Small intestine (tissue), 7 donors: ENCODE measurements at regions not wholly inside any gene's neighbourhood (a gene's known extent, or its start where the extent isn't known, plus 50 kb on each side); places are given as distances from the start of the nearest gene placed in this dataset.
"Not testable (repeated sequence)": the region's sequence is repeated elsewhere in the genome, so short reads cannot be mapped to it uniquely, and the experiment has no call there.

Experiments
- DNase-seq, 2 donors: peaks; one replicate each; pipeline versions ENCODE4 v3.0.0 to v3.0.0-alpha.2; 2013
- FAIRE-seq: peaks from 2 replicates; lab custom pipeline; 2012; peaks lifted over from hg19 to GRCh38; lab: Jason Lieb, UNC
- H3K27ac ChIP-seq, 3 donors: one replicate each; pipeline ENCODE4 v1.5.1; 2013; ENCODE audit warnings: low read length in 2 of 3, mild to moderate bottlenecking in 2 of 3, control low read depth in 1 of 3, inconsistent platforms in 1 of 3, low read depth in 1 of 3, moderate library complexity in 1 of 3
- H3K27me3 ChIP-seq, 3 donors: one replicate each; pipeline ENCODE4 v1.6.1; 2013; ENCODE audit warnings: low read length in 3 of 3, inconsistent platforms in 1 of 3; ENCODE audit not compliant: control insufficient read depth in 3 of 3, insufficient read depth in 3 of 3
- H3K36me3 ChIP-seq, 3 donors: one replicate each; pipeline ENCODE4 v1.6.1; 2013; ENCODE audit warnings: low read length in 3 of 3, inconsistent platforms in 1 of 3, low read depth in 1 of 3, mild to moderate bottlenecking in 1 of 3, moderate library complexity in 1 of 3; ENCODE audit not compliant: control insufficient read depth in 3 of 3, insufficient read depth in 2 of 3
- H3K4me1 ChIP-seq, 3 donors: one replicate each; pipeline ENCODE4 v1.6.1; 2013; ENCODE audit warnings: low read length in 2 of 3, inconsistent platforms in 1 of 3, low read depth in 1 of 3, mild to moderate bottlenecking in 1 of 3, moderate library complexity in 1 of 3; ENCODE audit not compliant: control insufficient read depth in 3 of 3, insufficient read depth in 2 of 3
- H3K4me3 ChIP-seq, 3 donors: one replicate each; pipeline ENCODE4 v1.5.1; 2013; ENCODE audit warnings: low read length in 3 of 3, control low read depth in 1 of 3, inconsistent platforms in 1 of 3, low read depth in 1 of 3, mild to moderate bottlenecking in 1 of 3, moderate library complexity in 1 of 3
- H3K9me3 ChIP-seq, 2 donors: one replicate each; pipeline ENCODE4 v1.6.1; 2013; ENCODE audit warnings: low read depth in 1 of 2, low read length in 1 of 2; ENCODE audit not compliant: control insufficient read depth in 2 of 2, insufficient read depth in 1 of 2
- WGBS, 3 donors: extraction: QIAGEN DNeasy Blood & Tissue Kit; methylation state at CpG; one replicate each; pipeline ENCODE4 v1.1.7; 2013; 5-methylcytosine and 5-hydroxymethylcytosine counted together
- donor health status: healthy with polysubstance abuse.
- donor health status: control.
- donor health status: control.
- donor health status: Bipolar disorder and iron deficiency.
- donor health status: healthy.

DNA sequence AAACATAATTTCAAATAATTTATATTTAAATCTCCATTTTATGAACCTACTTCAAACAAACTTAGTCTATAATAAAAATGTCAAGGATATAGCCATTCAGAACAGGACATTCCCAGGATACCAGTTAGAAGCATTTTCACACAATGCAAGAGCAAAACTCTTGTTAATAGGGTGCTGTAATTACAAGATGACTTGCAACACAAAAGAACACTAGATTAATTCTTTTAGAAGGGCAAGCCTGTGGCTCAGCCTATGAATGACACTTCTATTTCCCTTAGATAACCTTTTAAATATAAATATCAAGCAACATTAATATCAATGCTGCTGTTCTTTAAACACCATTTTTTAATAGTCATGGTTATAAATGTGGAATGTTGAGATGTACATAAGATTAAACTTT lies 157.9 kb upstream of the SCN7A start:
- no peak for FAIRE-seq
- H3K9me3 ChIP-seq = no peaks in the 10 kb centered on the region
- H3K4me1 ChIP-seq = no peaks in the 10 kb centered on the region
- no peak for DNase-seq
- no peak overlapping the region for H3K27ac ChIP-seq
- H3K4me3 ChIP-seq = no peak overlapping the region
- H3K36me3 ChIP-seq = no peaks in the 10 kb centered on the region
- no peaks in the 10 kb centered on the region for H3K27me3 ChIP-seq

DNA sequence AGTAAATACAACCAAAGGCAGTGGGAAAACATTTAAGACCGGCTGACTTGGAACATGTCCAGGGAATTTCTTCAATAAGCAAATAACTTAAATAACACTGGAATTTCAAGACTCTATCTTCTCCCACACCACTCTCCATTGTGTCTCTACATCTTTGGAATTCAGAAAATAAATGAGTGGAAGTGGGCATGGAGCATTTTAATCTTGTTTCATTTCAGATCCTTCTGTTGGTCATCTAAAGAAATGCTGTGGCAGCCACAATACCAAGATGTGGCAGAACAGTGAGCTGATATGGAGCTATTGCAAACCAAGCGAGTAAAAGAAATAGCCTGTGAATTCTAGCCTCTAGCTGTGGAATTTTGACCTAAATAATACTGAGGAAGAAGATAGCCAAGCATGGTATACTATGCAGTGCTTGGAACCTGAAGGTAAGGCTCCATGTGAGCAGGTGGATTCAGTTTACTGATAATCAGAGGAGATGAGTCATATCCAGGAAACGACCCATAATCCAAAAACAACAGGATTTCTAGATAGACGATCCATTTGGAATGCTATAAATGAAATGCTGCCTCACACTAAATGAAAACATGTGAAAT lies 157.1 kb upstream of the SCN7A start:
- no peak overlapping the region for H3K4me3 ChIP-seq
- H3K27ac ChIP-seq = no peak overlapping the region
- no peaks in the 10 kb centered on the region for H3K4me1 ChIP-seq
- H3K36me3 ChIP-seq = no peaks in the 10 kb centered on the region
- 20 to 30% (median 29%) methylated on average over 4 of the region's 4 CpGs for WGBS, 3 donors
- H3K9me3 ChIP-seq = no peaks in the 10 kb centered on the region
- no peaks in the 10 kb centered on the region for H3K27me3 ChIP-seq
- DNase-seq = no peak
- FAIRE-seq = no peak

DNA sequence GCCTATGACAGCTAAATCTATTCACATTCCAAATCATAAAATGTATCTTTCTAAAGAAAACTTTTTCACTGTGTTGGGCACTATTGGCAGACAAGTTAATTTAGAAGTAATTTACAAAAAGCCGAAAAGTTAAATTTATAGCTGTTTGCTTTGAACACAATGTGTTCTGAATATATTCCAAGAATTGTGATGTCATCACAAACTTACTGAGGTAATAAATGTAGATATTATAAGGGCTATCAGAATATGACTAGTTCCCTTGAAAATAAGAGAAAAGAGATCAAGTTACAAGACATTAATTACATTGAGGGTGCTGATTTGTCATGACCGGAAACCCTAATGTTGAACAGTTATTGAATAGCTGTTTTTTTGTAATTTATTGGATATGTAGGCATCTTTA lies 153.9 kb upstream of the SCN7A start:
- no peak overlapping the region for H3K4me3 ChIP-seq
- no peaks in the 10 kb centered on the region for H3K36me3 ChIP-seq
- H3K27me3 ChIP-seq = no peaks in the 10 kb centered on the region
- no peaks in the 10 kb centered on the region for H3K4me1 ChIP-seq
- H3K27ac ChIP-seq = no peak overlapping the region
- 65 to 74% (median 65%) methylated on average over 2 of the region's 2 CpGs for WGBS, 3 donors
- DNase-seq (no peak), FAIRE-seq (no peak)
- no peaks in the 10 kb centered on the region for H3K9me3 ChIP-seq

- DNase-seq = no peak
- H3K27me3 ChIP-seq = no peaks in the 10 kb centered on the region
- no peaks in the 10 kb centered on the region for H3K9me3 ChIP-seq
- H3K4me1 ChIP-seq = no peaks in the 10 kb centered on the region
- no peak overlapping the region for H3K4me3 ChIP-seq
- no peak overlapping the region for H3K27ac ChIP-seq
- 75 to 86% (median 80%) methylated on average over 1 of the region's 1 CpG for WGBS, 3 donors
- FAIRE-seq = no peak
- H3K36me3 ChIP-seq = no peaks in the 10 kb centered on the region
Observed at GRCh38 chr2:166643980-166644379, 149.9 kb upstream of the SCN7A start.

GRCh38 chr2:166641516-166641915 lies 147.5 kb upstream of the SCN7A start:
- not testable (repeated sequence) for H3K4me1 ChIP-seq, DNase-seq, H3K4me3 ChIP-seq, H3K9me3 ChIP-seq, H3K36me3 ChIP-seq, H3K27me3 ChIP-seq, H3K27ac ChIP-seq, FAIRE-seq
- WGBS, 3 donors = 83 to 89% (median 89%) methylated on average over 3 of the region's 3 CpGs

GRCh38 chr2:166637051-166637450 lies 143.0 kb upstream of the SCN7A start:
- no peak overlapping the region for H3K27ac ChIP-seq
- 4 to 51% (median 19%) methylated on average over 1 of the region's 1 CpG for WGBS, 3 donors
- DNase-seq (no peak), FAIRE-seq (no peak)
- H3K9me3 ChIP-seq = no peaks in the 10 kb centered on the region
- no peaks in the 10 kb centered on the region for H3K36me3 ChIP-seq
- H3K4me1 ChIP-seq = no peaks in the 10 kb centered on the region
- H3K27me3 ChIP-seq = no peaks in the 10 kb centered on the region
- H3K4me3 ChIP-seq = no peak overlapping the region

- no peak for FAIRE-seq
- Histone ChIP-seq H3K4me1 (no peaks in the 10 kb centered on the region), H3K27ac (no peak overlapping the region), H3K27me3 (no peaks in the 10 kb centered on the region), H3K9me3 (no peaks in the 10 kb centered on the region), H3K4me3 (no peak overlapping the region), H3K36me3 (no peaks in the 10 kb centered on the region)
- WGBS, 3 donors = 74 to 89% (median 85%) methylated on average over 4 of the region's 4 CpGs
- DNase-seq = no peak
Observed at GRCh38 chr2:166634706-166635105, 140.7 kb upstream of the SCN7A start.

GRCh38 chr2:166632616-166633015 lies 138.6 kb upstream of the SCN7A start:
- no peak for FAIRE-seq

DNA sequence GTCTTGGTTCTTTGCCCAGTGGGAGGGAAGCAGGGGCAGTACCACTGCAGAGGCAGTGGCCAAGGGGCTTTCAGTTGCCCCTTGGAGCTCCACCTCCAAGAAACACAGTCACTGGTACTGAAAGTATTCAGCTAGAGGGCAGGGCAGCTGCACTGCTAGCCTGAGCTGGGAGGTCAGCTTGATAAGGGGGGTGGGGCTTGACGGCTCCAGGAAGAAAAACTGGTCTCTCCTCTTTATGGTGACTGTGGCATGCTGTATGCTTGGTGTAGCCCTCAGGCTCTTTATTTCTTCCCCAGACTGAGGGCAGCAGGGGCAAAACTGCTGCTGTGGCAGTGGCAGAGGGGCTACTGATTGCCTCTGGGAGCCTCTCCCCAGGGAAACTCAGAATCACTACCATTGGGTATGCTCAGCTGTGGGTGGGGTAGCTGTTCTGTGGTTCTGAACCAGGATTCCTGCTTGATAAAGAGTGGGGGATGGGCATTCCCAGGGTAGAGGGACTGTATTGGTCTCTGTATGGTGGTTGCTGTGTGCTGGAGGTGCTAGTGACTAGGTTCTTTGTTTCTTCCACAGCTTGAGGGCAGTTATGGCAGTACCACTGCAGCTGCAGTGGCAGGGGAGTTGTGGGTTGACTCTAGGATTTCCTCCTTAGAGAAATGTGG lies 134.6 kb upstream of the SCN7A start:
- WGBS, 3 donors = 0 to 63% (median 33%) methylated on average over 1 of the region's 1 CpG
- Histone ChIP-seq H3K27me3 (no peaks in the 10 kb centered on the region), H3K4me1 (no peaks in the 10 kb centered on the region), H3K36me3 (no peaks in the 10 kb centered on the region), H3K9me3 (peaks cover 0 to 6% of the 10 kb centered on the region in 2 donors), H3K27ac (no peak overlapping the region), H3K4me3 (no peak overlapping the region)
- DNase-seq = no peak
- FAIRE-seq = no peak

More at GRCh38 chr2:166632616-166633015, 138.6 kb upstream of the SCN7A start:
- Histone ChIP-seq H3K27me3 (no peaks in the 10 kb centered on the region), H3K9me3 (peaks cover 0 to 6% of the 10 kb centered on the region in 2 donors), H3K36me3 (no peaks in the 10 kb centered on the region), H3K27ac (no peak overlapping the region), H3K4me3 (no peak overlapping the region), H3K4me1 (no peaks in the 10 kb centered on the region)
- 67 to 81% (median 67%) methylated on average over 3 of the region's 3 CpGs for WGBS, 3 donors
- DNase-seq = no peak
